ENCODE measurements at regions not wholly inside any gene's neighbourhood (a gene's known extent, or its start where the extent isn't known, plus 50 kb on each side); places are given as distances from the start of the nearest gene placed in this dataset.
"Not testable (repeated sequence)": the region's sequence is repeated elsewhere in the genome, so short reads cannot be mapped to it uniquely, and the experiment has no call there.

GRCh38 chr6:154619146-154619545 is 108.7 kb upstream of the CNKSR3 start:
- no peaks in the 10 kb centered on the region for H3K36me3 ChIP-seq
- H3K27ac ChIP-seq: peak overlapping the region in 1 of 2 donors; percentile 56
- no peak overlapping the region for H3K4me3 ChIP-seq
- H3K27me3 ChIP-seq: no peaks in the 10 kb centered on the region
- H3K4me1 ChIP-seq: peaks cover 0 to 6% of the 10 kb centered on the region in 2 donors
- TF ChIP-seq POLR2A (IDR thresholded peaks at IDR 0.05) (no peak), POLR2AphosphoS5 (IDR thresholded peaks at IDR 0.05) (no peak)
- TF ChIP-seq, protein P1, sequence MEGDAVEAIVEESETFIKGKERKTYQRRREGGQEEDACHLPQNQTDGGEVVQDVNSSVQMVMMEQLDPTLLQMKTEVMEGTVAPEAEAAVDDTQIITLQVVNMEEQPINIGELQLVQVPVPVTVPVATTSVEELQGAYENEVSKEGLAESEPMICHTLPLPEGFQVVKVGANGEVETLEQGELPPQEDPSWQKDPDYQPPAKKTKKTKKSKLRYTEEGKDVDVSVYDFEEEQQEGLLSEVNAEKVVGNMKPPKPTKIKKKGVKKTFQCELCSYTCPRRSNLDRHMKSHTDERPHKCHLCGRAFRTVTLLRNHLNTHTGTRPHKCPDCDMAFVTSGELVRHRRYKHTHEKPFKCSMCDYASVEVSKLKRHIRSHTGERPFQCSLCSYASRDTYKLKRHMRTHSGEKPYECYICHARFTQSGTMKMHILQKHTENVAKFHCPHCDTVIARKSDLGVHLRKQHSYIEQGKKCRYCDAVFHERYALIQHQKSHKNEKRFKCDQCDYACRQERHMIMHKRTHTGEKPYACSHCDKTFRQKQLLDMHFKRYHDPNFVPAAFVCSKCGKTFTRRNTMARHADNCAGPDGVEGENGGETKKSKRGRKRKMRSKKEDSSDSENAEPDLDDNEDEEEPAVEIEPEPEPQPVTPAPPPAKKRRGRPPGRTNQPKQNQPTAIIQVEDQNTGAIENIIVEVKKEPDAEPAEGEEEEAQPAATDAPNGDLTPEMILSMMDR (IDR thresholded peaks at IDR 0.05): no peak
- DNase-seq (ENCODE audit: low spot score in 2 of 2): no peak
- intact Hi-C loops (cut with DNase I; ENCODE audit: low total_unique reads): no loop called here
- no peaks in the 10 kb centered on the region for H3K9me3 ChIP-seq

DNA sequence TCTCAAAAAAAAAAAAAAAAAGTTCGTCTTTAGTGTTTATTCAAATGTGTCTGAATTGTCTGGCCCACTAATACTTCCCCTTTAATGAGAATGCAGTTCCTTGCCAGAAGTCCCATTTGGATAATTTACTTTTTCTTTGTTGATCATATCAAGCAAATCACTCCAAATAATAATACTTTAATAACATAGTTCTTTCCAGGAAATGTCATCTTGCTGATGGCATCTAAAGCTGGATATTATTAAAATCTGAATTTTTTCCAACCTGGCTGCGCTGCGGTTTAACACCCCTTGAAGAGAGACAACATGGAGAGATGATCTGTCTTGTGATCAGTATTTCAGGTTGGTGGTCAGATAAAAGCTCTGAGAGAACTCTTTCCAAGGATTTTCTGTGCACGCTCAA is 111.2 kb upstream of the CNKSR3 start:
- Histone ChIP-seq H3K4me1 (peaks cover 0 to 6% of the 10 kb centered on the region in 2 donors), H3K27me3 (no peaks in the 10 kb centered on the region), H3K9me3 (no peaks in the 10 kb centered on the region), H3K27ac (no peak overlapping the region), H3K36me3 (no peaks in the 10 kb centered on the region), H3K4me3 (no peak overlapping the region)
- DNase-seq (ENCODE audit: low spot score in 2 of 2): no peak
- intact Hi-C loops (cut with DNase I; ENCODE audit: low total_unique reads): no loop called here
- no peak for TF ChIP-seq POLR2AphosphoS5 (IDR thresholded peaks at IDR 0.05)
- TF ChIP-seq, protein P1 (IDR thresholded peaks at IDR 0.05): no peak
- TF ChIP-seq POLR2A (IDR thresholded peaks at IDR 0.05): no peak

- peak overlapping the region; percentile 30 to 34 for H3K27ac ChIP-seq
- intact Hi-C loops (cut with DNase I; ENCODE audit: low total_unique reads): no loop called here
- DNase-seq (ENCODE audit: low spot score in 2 of 2): peak in 1 of 2 donors; percentile 64
- no peaks in the 10 kb centered on the region for H3K9me3 ChIP-seq
- peaks cover 0 to 6% of the 10 kb centered on the region in 2 donors for H3K4me1 ChIP-seq
- no peaks in the 10 kb centered on the region for H3K27me3 ChIP-seq
- TF ChIP-seq POLR2AphosphoS5 (IDR thresholded peaks at IDR 0.05): no peak
- TF ChIP-seq, protein P1 (IDR thresholded peaks at IDR 0.05): no peak
- no peak for TF ChIP-seq POLR2A (IDR thresholded peaks at IDR 0.05)
- H3K36me3 ChIP-seq: no peaks in the 10 kb centered on the region
- no peak overlapping the region for H3K4me3 ChIP-seq
Measured at GRCh38 chr6:154622618-154623336, 110.4 kb upstream of the SCAF8 start.

DNA sequence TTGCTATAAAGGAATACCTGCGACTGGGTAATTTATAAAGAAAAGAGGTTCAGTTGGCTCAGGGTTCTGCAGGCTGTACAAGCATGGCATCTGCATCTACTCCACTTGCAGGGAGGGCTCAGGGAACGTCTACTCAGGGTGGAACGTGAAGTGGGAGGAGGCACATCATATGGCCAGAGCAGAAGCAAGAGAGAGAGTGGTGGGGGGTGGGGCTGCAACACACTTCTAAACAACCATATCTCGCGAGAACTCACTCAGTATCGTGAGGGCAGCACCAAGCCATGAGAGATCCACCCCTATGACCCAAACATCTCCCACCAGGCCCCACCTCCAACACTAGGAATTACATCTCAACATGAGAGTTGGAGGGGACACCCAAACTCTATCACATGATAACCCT is 109.8 kb upstream of the SCAF8 start:
- peaks cover 0 to 6% of the 10 kb centered on the region in 2 donors for H3K4me1 ChIP-seq
- H3K27ac ChIP-seq: no peak overlapping the region
- TF ChIP-seq POLR2AphosphoS5 (IDR thresholded peaks at IDR 0.05) (no peak), POLR2A (IDR thresholded peaks at IDR 0.05) (no peak)
- TF ChIP-seq, protein P1 (IDR thresholded peaks at IDR 0.05): no peak
- no peaks in the 10 kb centered on the region for H3K9me3 ChIP-seq
- H3K27me3 ChIP-seq: no peaks in the 10 kb centered on the region
- intact Hi-C loops (cut with DNase I; ENCODE audit: low total_unique reads): no loop called here
- no peak overlapping the region for H3K4me3 ChIP-seq
- H3K36me3 ChIP-seq: no peaks in the 10 kb centered on the region
- no peak for DNase-seq (ENCODE audit: low spot score in 2 of 2)

- Histone ChIP-seq H3K27ac (no peak overlapping the region), H3K36me3 (no peaks in the 10 kb centered on the region), H3K4me3 (no peak overlapping the region), H3K9me3 (no peaks in the 10 kb centered on the region), H3K27me3 (no peaks in the 10 kb centered on the region), H3K4me1 (peaks cover 0 to 6% of the 10 kb centered on the region in 2 donors)
- intact Hi-C loops (cut with DNase I; ENCODE audit: low total_unique reads): no loop called here
- TF ChIP-seq, protein P1 (IDR thresholded peaks at IDR 0.05): no peak
- TF ChIP-seq POLR2AphosphoS5 (IDR thresholded peaks at IDR 0.05) (no peak), POLR2A (IDR thresholded peaks at IDR 0.05) (no peak)
- no peak for DNase-seq (ENCODE audit: low spot score in 2 of 2)
Measured at GRCh38 chr6:154624038-154624599, 109.1 kb upstream of the SCAF8 start.

DNA sequence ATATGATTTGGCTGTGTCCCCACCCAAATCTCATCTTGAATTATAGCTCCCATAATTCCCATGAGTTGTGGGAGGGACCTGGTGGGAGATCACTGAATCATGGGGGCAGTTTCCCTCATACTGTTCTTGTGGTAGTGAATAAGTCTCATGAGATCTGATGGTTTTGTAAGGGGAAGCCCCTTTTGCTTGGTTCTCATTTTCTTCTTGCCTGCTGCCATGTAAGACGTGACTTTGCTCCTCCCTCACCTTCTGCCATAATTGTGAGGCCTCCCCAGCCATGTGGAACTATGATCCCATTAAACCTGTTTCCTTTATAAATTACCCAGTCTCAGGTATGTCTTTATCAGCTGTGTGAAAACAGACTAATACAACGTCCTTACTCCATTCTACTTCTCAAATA is 108.5 kb upstream of the SCAF8 start:
- intact Hi-C loops (cut with DNase I; ENCODE audit: low total_unique reads); H3K36me3 ChIP-seq: not testable (repeated sequence)

More for the DNA sequence above, 108.5 kb upstream of the SCAF8 start:
- not testable (repeated sequence) for DNase-seq (ENCODE audit: low spot score in 2 of 2); H3K27me3 ChIP-seq; H3K4me3 ChIP-seq; H3K27ac ChIP-seq; H3K4me1 ChIP-seq; H3K9me3 ChIP-seq

Measured in breast epithelium (tissue), 4 donors.